Sigmoid colon (tissue), 4 donors: ENCODE measurements at regions not wholly inside any gene's neighbourhood (a gene's known extent, or its start where the extent isn't known, plus 50 kb on each side); places are given as distances from the start of the nearest gene placed in this dataset.

Source experiments
- CTCF ChIP-seq, 4 experiments: fragments of 450-650 bp in 3 of 4; fragments of 200-600 bp in 1 of 4; IDR thresholded peaks; one replicate each; pipeline ENCODE4 v1.5.1; 2016 to 2019; ENCODE audit warnings: antibody characterized with exemption in 4 of 4, mild to moderate bottlenecking in 3 of 4, moderate library complexity in 2 of 4
- POLR2A ChIP-seq, 2 donors: fragments of 450-650 bp; IDR thresholded peaks; one replicate each; pipeline ENCODE4 v1.6.1; 2016; ENCODE audit warnings: antibody characterized with exemption in 2 of 2, mild to moderate bottlenecking in 2 of 2, moderate library complexity in 2 of 2
- POLR2AphosphoS5 ChIP-seq, 4 donors: sonication (generic); formaldehyde crosslinking; IDR thresholded peaks; one replicate each; pipeline ENCODE4 v1.6.1; 2017; ENCODE audit warnings: antibody characterized with exemption in 4 of 4

- no peak for TF ChIP-seq CTCF (IDR thresholded peaks at IDR 0.05)
- no peak for TF ChIP-seq POLR2AphosphoS5 (IDR thresholded peaks at IDR 0.05)
- TF ChIP-seq POLR2A (IDR thresholded peaks at IDR 0.05), result no peak
Measured at GRCh38 chr4:81522711-81523110, 51.0 kb upstream of the RASGEF1B start.
